Dermis blood vessel endothelial cell (primary cell): ENCODE measurements at regions not wholly inside any gene's neighbourhood (a gene's known extent, or its start where the extent isn't known, plus 50 kb on each side); places are given as distances from the start of the nearest gene placed in this dataset.
"Not testable (repeated sequence)": the region's sequence is repeated elsewhere in the genome, so short reads cannot be mapped to it uniquely, and the experiment has no call there.

Experiments
- DNase-seq: peaks from one replicate; pipeline ENCODE4 v3.0.0; 2010

- no peak for DNase-seq
Measured at GRCh38 chr3:5874931-5875341, 687.4 kb downstream of the EDEM1 start.

GRCh38 chr3:5888851-5889250 lies 701.3 kb downstream of the EDEM1 start:
- no peak for DNase-seq

DNA sequence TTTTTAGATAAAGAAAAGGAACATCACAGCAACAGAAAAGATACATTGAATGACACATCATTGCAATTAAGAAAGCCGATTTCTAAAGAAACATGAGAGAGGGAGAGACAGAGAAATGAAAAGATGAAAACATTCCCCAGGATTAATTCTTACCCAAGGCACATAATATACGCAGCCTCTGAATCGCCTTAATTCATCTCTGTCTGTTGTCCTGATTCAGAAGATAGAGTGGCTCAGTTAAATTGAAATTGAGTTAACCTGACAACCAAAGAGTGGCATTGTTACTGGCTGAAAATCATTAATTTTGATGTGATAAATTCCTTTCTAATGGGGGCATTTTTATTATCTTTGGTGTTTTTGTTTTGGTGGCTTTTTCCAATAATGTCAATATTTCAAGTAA lies 701.9 kb downstream of the EDEM1 start:
- no peak for DNase-seq

DNA sequence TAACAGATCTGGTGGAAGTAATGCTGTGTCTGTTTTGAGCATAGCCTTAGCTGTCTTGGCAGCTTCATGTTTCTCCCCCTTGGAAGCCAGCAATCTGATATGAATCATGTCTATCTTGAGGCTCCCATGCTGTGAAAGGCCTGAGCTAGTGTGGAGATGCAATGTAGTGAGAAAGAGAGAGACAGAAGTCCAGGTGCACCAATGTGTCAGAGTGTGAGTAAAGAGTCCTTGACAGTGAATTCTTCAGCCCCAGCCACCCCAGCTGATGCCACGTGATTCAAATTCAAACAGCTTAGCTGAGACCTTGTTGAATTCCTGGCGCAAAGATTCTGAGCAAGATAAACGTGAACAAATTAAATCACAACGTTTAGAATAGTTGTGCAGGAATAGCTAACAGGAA lies 704.2 kb downstream of the EDEM1 start:
- DNase-seq, result no peak

DNA sequence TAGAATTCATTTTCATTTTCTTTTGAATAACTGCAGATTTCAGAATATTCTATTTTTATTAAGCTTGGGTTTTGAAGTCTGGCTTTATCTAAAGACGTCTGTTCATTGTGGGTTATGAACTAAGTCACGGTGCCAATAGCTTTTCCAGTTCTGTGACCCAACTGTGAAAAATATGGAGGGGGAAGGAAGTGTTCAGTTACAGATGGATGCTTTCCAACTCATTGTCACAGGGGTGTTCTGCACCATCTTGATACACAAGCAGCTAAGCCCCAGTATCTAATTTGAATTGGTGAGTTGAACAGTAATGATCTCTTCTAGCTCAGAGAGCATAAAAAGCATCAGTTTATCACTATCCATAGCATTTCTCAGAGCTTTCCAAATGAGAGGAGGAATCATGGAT lies 710.6 kb downstream of the EDEM1 start:
- no peak for DNase-seq

- no peak for DNase-seq
Measured at GRCh38 chr3:5899014-5899761, 711.7 kb downstream of the EDEM1 start.

DNA sequence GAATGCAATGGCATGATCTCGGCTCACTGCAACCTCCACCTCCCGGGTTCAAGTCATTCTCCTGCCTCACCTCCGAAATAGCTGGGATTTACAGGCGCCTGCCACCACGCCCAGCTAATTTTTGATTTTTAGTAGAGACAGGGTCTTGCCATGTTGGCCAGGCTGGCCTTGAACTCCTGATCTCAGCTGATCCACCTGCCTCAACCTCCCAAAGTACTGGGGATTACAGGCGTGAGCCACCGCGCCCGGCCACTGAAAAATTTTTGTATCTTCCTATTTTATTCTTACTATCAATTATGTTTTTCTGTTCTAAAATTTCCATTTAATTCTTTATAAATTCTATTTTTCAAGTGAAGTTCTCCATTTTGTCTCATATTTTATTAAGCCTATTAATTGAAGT lies 730.4 kb downstream of the EDEM1 start:
- DNase-seq, result no peak

DNA sequence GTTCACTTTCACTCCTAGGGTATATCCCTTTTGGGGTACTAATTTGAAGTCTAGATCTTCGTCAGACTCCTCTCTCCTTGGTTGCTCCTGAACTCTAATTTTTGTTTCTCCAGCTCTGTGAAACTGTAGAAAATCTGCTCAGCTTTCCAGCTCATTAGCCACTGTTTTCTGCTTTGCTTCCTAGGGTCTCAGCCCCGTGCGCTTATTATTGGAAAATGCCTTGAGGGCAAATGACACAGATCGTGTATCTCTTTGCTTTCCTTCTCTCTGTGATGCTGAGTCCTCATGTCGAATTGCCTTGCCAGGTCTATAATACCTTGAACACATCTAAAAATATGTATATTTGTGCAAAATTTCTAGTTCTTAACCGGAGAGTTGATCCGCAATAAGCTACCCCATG lies 731.1 kb downstream of the EDEM1 start:
- no peak for DNase-seq

GRCh38 chr3:5929027-5929426 lies 741.5 kb downstream of the EDEM1 start:
- no peak for DNase-seq

GRCh38 chr3:5944061-5944460 lies 756.6 kb downstream of the EDEM1 start:
- not testable (repeated sequence) for DNase-seq

GRCh38 chr3:5948084-5948483 lies 760.6 kb downstream of the EDEM1 start:
- no peak for DNase-seq

DNA sequence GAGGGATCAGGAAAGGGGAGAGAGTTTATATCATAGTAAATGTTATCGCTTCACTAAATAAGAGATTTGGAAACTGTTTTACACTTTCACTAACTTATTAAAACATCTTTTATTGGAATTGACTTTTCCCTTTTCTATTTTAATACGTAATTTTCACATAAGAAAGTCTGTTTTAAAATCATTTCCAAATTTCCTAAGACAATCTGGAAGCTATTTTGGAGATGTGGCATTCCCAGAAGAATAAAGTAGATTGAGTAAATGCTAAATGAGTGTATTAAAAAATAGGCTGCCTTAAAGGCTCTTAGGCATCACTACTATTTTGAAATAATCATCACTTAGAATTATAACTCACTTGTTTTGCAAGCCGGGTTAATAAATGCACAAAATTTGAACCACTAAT lies 763.5 kb downstream of the EDEM1 start:
- DNase-seq, result no peak

DNA sequence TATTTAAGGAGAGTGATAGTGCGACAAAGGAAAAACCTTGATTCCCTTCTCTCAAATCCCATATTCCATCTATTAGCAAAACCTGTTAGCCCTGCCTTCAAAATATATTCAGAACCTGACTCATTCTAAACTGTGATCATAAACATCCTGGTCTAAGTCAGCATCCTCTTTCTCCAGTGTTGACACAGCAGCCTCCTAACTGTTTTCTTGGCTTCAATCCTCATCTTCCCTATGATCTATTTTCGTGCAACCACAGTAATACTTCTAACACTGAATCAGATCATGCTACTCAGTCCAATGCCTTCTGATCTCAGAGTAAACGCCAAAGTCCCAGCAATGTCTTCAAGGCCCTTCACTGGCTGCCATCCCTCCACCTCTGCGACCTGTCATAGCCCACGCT lies 785.1 kb downstream of the EDEM1 start:
- no peak for DNase-seq

DNA sequence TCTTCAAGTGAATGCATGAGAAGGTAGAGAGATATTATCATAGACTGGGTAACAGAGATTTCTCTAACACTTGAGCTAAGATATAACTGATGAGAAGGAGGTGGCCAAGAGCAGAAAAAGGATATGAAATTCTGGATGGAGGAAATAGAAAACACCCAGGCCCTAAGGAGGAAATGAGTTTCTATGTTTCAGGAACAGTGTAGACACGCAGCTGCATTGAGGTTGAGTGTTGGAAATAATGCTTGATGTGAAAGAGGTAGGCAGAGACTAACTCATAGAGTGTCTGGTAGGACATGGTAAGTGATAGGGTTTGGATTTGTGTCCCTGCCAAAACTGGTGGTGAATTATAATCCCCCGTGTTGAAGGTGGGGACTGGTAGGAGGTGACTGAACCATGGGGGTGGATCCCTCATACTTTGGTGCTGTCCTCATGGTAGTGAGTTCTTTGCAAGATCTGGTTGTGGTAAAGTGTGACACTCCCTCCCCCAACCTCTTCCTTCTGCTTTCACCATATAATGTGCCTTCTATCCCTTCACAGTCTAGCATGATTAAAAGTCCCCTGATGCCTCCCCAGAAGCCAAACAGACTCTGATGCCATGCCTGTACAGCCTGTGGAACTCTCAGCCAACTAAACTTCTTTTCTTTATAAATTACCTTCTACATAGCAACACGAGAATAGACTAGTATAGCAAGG lies 787.3 kb downstream of the EDEM1 start:
- DNase-seq, result no peak

DNA sequence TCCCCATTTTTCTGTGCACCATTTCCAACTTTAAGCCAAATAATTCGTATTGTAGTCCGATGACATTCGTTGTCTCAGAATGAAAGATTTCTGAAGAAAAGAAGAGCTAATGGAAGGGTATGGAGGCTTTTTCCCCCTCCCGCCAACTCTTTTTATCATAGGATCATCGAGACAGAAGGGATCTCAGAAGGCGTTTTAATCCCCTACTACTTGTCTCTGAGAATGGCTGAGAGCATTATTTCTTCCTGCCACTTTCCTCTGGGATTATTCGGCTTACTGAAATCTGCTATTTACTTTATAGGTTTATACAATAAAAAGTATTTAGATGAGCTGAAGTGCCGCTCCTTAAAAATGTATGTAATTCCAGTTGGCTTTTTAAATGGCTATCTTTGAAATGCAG lies 789.8 kb downstream of the EDEM1 start:
- no peak for DNase-seq

GRCh38 chr3:5980475-5980874 lies 793.0 kb downstream of the EDEM1 start:
- no peak for DNase-seq

GRCh38 chr3:5994651-5995050 lies 807.1 kb downstream of the EDEM1 start:
- DNase-seq, result no peak

- DNase-seq, result no peak
Measured at GRCh38 chr3:6018456-6018855, 830.9 kb downstream of the EDEM1 start.

DNA sequence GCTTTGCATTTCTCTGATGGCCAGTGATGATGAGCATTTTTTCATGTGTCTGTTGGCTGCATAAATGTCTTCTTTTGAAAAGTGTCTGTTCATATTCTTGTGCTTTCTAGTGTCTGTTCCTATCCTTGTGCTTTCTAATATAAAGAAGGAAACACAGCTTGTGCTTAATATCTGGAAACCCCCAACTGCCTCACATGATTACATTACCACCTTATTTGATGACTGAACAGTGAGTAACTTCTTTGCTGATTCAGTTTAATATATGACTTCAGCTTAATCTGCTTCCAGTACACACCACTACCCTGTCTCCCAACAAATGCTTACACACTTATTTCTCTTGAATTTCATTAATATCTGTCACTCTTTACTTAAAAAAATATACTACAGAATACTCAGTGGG lies 835.1 kb downstream of the EDEM1 start:
- no peak for DNase-seq

DNA sequence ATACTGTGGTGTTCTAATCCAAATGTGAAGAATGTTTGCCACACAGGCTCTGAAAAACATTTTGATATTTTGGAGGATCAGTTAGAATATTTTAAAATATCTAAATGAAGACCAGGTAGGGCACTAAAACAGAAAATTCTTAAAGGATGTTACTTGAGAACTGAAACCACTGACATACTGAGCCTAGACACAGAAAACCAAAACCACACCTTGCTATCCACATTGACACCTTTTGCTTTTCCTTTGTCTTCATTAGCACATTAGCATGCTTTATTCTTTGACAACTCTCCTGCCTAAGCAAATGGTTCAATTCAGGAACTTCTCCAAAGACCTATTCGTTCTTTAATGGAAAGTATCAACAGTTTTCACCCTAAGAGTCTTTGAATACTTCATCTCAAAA lies 835.9 kb upstream of the GRM7 start:
- DNase-seq, result no peak

- DNase-seq, result not testable (repeated sequence)
Measured at GRCh38 chr3:6030648-6031047, 830.3 kb upstream of the GRM7 start.

DNA sequence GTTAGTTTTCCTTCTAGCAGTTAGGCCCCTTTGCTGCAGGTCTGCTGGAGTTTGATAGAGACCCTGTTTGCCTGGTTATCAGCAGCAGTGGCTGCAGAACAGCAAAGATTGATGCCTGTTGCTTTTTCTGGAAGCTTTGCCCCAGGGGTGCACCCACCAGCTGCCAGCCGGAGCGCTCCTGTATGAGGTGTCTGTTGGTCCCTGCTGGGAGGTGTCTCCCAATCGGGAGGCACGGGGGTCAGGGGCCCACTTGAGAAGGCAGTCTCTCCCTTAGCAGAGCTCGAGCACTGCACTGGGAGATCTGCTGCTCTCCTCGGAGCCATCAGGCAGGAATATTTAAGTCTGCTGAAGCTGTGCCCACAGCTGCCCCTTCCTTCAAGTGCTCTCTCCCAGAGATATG lies 825.3 kb upstream of the GRM7 start:
- no peak for DNase-seq

- no peak for DNase-seq
Measured at GRCh38 chr3:6039971-6040370, 820.9 kb upstream of the GRM7 start.

DNA sequence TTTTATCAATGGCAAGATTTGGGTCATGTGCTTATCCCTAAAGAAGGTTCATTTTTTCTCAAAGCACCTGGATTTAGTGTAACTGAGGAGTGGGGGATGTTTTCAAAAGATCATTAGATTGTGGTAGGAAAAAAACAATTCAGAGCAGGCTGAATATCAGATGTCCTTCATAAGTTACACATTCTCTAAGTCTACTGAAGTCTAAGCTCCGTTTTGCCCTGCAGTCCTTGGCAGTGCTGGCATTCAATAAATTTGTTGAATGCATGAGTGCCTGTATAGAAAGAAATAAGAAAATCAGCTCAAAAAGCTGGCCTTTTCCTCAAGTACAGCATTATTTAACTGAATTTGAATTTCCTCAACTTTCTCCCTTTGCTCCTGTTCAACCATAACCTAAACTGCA lies 819.0 kb upstream of the GRM7 start:
- DNase-seq, result no peak

GRCh38 chr3:6047016-6047415 lies 813.9 kb upstream of the GRM7 start:
- DNase-seq, result no peak
